Activated T-cell treated with anti-CD3 and anti-CD28 coated beads, Interleukin-2, amount 50 U/mL, for 24 hours (primary cell): ENCODE measurements at regions not wholly inside any gene's neighbourhood (a gene's known extent, or its start where the extent isn't known, plus 50 kb on each side); places are given as distances from the start of the nearest gene placed in this dataset.
"Not testable (repeated sequence)": the region's sequence is repeated elsewhere in the genome, so short reads cannot be mapped to it uniquely, and the experiment has no call there.

ENCODE experiments used
- DNase-seq: peaks from one replicate; pipeline ENCODE4 v3.0.0-alpha.2; 2020
- H3K27ac Mint-ChIP-seq: 2 replicates; pipeline ENCODE4 v1.8.0; 2020; ENCODE audit warnings: mild to moderate bottlenecking, mixed read lengths
- H3K27me3 Mint-ChIP-seq: 2 replicates; pipeline ENCODE4 v1.8.0; 2020; ENCODE audit warnings: mixed read lengths
- H3K36me3 Mint-ChIP-seq: 2 replicates; pipeline ENCODE4 v1.8.0; 2020; ENCODE audit warnings: low read depth, mixed read lengths
- H3K4me1 Mint-ChIP-seq: 2 replicates; pipeline ENCODE4 v1.8.0; 2020; ENCODE audit warnings: low read depth, mixed read lengths
- H3K4me3 Mint-ChIP-seq: 2 replicates; pipeline ENCODE4 v1.8.0; 2020; ENCODE audit warnings: mild to moderate bottlenecking, moderate library complexity, mixed read lengths
- H3K9me3 Mint-ChIP-seq: 2 replicates; pipeline ENCODE4 v1.8.0; 2020; ENCODE audit warnings: mixed read lengths

GRCh38 chr10:46095943-46096342, 49.9 kb upstream of the MSMB start:
- H3K4me1 Mint-ChIP-seq, H3K27me3 Mint-ChIP-seq, H3K9me3 Mint-ChIP-seq, H3K4me3 Mint-ChIP-seq, H3K36me3 Mint-ChIP-seq: not testable (repeated sequence)
- peak; percentile 42 for DNase-seq
- H3K27ac Mint-ChIP-seq: peak overlapping the region; percentile 10

GRCh38 chr10:46096446-46096845, 50.4 kb upstream of the MSMB start:
- no peak for DNase-seq
- Mint-ChIP-seq H3K27ac (peak overlapping the region; percentile 88), H3K4me3 (no peak overlapping the region)

GRCh38 chr10:46096909-46097575, 51.0 kb upstream of the MSMB start:
- H3K4me3 Mint-ChIP-seq: no peak overlapping the region
- no peaks in the 10 kb centered on the region for H3K9me3 Mint-ChIP-seq
- H3K36me3 Mint-ChIP-seq: no peaks in the 10 kb centered on the region
- H3K27ac Mint-ChIP-seq: peak overlapping the region; percentile 88
- H3K27me3 Mint-ChIP-seq: no peaks in the 10 kb centered on the region
- DNase-seq: peak; percentile 52
- H3K4me1 Mint-ChIP-seq: peaks cover 2% of the 10 kb centered on the region

More at GRCh38 chr10:46096446-46096845, 50.4 kb upstream of the MSMB start:
- H3K9me3 Mint-ChIP-seq: no peaks in the 10 kb centered on the region
- H3K27me3 Mint-ChIP-seq: no peaks in the 10 kb centered on the region
- no peaks in the 10 kb centered on the region for H3K36me3 Mint-ChIP-seq
- peaks cover 2% of the 10 kb centered on the region for H3K4me1 Mint-ChIP-seq

DNA sequence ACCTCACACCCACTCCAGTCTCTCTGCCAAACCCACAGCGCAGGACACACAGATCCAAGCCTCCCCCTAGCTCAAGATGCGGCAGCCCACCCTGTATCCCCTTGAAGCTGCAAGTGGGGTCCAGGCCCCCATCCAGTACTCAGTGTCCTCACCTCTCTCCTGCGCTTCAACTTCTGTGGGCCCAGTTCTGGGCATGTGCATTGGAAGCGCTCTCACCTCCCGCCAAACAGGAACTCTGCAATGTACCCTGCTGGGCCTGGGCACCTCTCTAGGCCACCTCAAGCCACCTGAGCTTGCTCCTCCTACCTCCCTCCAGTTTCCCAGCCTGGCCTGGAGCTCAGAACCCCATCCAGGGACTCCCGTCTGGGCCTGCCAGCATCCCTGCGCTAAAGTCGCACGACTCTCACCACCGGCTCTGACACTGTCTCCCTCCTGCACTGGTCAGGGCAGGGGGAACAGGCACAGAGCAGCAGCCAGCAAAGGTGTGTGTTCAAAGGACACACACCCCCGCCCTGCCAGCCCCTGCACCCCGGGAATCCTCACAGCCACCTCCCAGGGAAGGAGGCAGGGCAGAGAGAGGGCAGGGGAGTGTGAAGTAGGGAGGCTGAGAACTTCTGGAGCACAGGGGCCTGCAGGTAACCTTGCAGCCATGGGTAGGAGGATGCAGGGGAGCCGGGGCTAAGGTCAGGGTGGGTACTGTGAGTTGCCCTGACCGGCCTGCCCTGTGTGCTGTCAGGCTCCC, 51.7 kb upstream of the MSMB start:
- H3K9me3 Mint-ChIP-seq: no peaks in the 10 kb centered on the region
- DNase-seq: no peak
- H3K27me3 Mint-ChIP-seq: no peaks in the 10 kb centered on the region
- peak overlapping the region; percentile 88 for H3K27ac Mint-ChIP-seq
- peaks cover 2% of the 10 kb centered on the region for H3K4me1 Mint-ChIP-seq
- no peak overlapping the region for H3K4me3 Mint-ChIP-seq
- H3K36me3 Mint-ChIP-seq: no peaks in the 10 kb centered on the region

- Mint-ChIP-seq H3K36me3 (no peaks in the 10 kb centered on the region), H3K27ac (no peak overlapping the region), H3K4me3 (no peak overlapping the region), H3K27me3 (no peaks in the 10 kb centered on the region), H3K9me3 (no peaks in the 10 kb centered on the region), H3K4me1 (peaks cover 2% of the 10 kb centered on the region)
- DNase-seq: no peak
Measured at GRCh38 chr10:46098386-46098785, 52.3 kb upstream of the MSMB start.

GRCh38 chr10:46098925-46099324, 52.9 kb upstream of the MSMB start:
- not testable (repeated sequence) for H3K27me3 Mint-ChIP-seq, H3K4me1 Mint-ChIP-seq, DNase-seq, H3K9me3 Mint-ChIP-seq, H3K36me3 Mint-ChIP-seq, H3K4me3 Mint-ChIP-seq, H3K27ac Mint-ChIP-seq

- Mint-ChIP-seq H3K4me3 (no peak overlapping the region), H3K4me1 (peaks cover 15% of the 10 kb centered on the region)
Measured at GRCh38 chr10:46104071-46104585, 58.1 kb upstream of the MSMB start.

DNA sequence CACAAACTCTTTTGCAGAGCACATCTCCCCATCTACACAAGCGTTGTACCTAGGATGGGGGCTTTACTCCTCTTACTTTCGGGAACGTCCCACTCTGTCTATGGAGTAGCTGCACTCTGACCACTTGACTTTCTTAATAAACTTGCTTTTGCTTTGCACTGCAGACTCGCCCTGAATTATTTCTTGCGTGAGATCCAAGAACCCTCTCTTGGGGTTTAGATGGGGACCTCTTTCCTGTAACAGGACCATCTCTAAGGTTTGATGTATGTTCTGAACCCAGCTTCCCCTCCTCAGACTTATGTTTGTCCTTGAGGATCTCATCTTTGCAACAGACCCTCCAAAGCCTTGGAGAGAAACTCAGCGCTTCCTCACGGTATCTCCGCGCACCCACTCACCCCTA, 59.3 kb upstream of the MSMB start:
- H3K36me3 Mint-ChIP-seq, H3K9me3 Mint-ChIP-seq, H3K27me3 Mint-ChIP-seq, DNase-seq, H3K27ac Mint-ChIP-seq: not testable (repeated sequence)
- peak overlapping the region; percentile 74 for H3K4me3 Mint-ChIP-seq
- peaks cover 15% of the 10 kb centered on the region for H3K4me1 Mint-ChIP-seq

More at GRCh38 chr10:46104071-46104585, 58.1 kb upstream of the MSMB start:
- H3K27me3 Mint-ChIP-seq: peaks cover 9% of the 10 kb centered on the region
- DNase-seq: no peak
- no peak overlapping the region for H3K27ac Mint-ChIP-seq
- H3K36me3 Mint-ChIP-seq: no peaks in the 10 kb centered on the region
- H3K9me3 Mint-ChIP-seq: no peaks in the 10 kb centered on the region

- peaks cover 15% of the 10 kb centered on the region for H3K4me1 Mint-ChIP-seq
- H3K36me3 Mint-ChIP-seq, H3K27me3 Mint-ChIP-seq, H3K9me3 Mint-ChIP-seq, DNase-seq: not testable (repeated sequence)
- peak overlapping the region; percentile 50 for H3K27ac Mint-ChIP-seq
- H3K4me3 Mint-ChIP-seq: peak overlapping the region; percentile 74
Measured at GRCh38 chr10:46105856-46106409, 59.9 kb upstream of the MSMB start.

- peak; percentile 78 for DNase-seq
- Mint-ChIP-seq H3K4me1 (peaks cover 15% of the 10 kb centered on the region), H3K36me3 (no peaks in the 10 kb centered on the region), H3K27me3 (peaks cover 9% of the 10 kb centered on the region), H3K9me3 (no peaks in the 10 kb centered on the region), H3K4me3 (peak overlapping the region; percentile 81), H3K27ac (peak overlapping the region; percentile 66)
Measured at GRCh38 chr10:46106410-46107255, 60.6 kb upstream of the MSMB start.

DNA sequence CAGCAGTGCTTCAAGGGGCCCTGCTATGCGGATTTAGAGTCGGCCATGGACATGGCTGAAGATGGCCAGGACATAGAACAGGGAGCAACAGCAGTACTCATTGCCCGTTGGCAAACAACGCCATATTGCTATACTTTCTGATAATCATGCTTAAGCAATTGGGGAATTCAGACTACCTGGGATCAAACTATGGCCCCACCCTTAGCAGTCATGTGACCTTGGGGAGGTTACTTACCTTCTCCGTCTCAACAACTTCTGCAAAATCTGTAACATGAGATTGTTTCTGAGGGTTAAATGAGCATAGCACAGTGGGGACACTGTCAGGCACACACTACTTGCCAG, 62.1 kb upstream of the MSMB start:
- H3K27me3 Mint-ChIP-seq, DNase-seq, H3K9me3 Mint-ChIP-seq, H3K27ac Mint-ChIP-seq, H3K4me3 Mint-ChIP-seq, H3K36me3 Mint-ChIP-seq: not testable (repeated sequence)
- peaks cover 15% of the 10 kb centered on the region for H3K4me1 Mint-ChIP-seq

GRCh38 chr10:46154271-46154670, 108.2 kb upstream of the MSMB start:
- not testable (repeated sequence) for H3K36me3 Mint-ChIP-seq

DNA sequence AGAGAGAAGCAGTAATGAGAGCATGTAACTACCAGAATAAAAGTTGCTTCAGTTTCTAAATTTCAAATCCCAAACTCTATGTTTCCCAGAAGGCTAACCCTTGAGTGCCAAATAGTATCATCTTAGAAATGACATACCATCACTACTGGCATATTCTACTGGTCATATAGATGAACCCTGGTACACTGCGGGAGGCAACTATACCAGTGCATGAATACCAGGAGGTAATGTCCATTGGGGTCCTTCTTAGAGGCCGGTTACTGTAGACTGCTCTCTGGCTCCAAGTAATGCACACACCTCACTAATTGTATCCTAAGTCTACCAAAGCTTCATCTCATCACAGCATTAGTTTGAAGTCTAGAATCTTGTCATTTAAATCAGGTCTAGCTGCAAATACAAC, 108.6 kb upstream of the MSMB start:
- not testable (repeated sequence) for DNase-seq, H3K9me3 Mint-ChIP-seq, H3K36me3 Mint-ChIP-seq, H3K27me3 Mint-ChIP-seq, H3K4me3 Mint-ChIP-seq, H3K4me1 Mint-ChIP-seq, H3K27ac Mint-ChIP-seq

More at GRCh38 chr10:46154271-46154670, 108.2 kb upstream of the MSMB start:
- not testable (repeated sequence) for DNase-seq, H3K27me3 Mint-ChIP-seq, H3K9me3 Mint-ChIP-seq, H3K27ac Mint-ChIP-seq, H3K4me1 Mint-ChIP-seq, H3K4me3 Mint-ChIP-seq

- not testable (repeated sequence) for H3K4me1 Mint-ChIP-seq, DNase-seq, H3K27me3 Mint-ChIP-seq, H3K36me3 Mint-ChIP-seq, H3K27ac Mint-ChIP-seq, H3K4me3 Mint-ChIP-seq, H3K9me3 Mint-ChIP-seq
Measured at GRCh38 chr10:46156866-46157265, 110.8 kb upstream of the MSMB start.
